ENCODE measurements at regions not wholly inside any gene's neighbourhood (a gene's known extent, or its start where the extent isn't known, plus 50 kb on each side); places are given as distances from the start of the nearest gene placed in this dataset.

DNA sequence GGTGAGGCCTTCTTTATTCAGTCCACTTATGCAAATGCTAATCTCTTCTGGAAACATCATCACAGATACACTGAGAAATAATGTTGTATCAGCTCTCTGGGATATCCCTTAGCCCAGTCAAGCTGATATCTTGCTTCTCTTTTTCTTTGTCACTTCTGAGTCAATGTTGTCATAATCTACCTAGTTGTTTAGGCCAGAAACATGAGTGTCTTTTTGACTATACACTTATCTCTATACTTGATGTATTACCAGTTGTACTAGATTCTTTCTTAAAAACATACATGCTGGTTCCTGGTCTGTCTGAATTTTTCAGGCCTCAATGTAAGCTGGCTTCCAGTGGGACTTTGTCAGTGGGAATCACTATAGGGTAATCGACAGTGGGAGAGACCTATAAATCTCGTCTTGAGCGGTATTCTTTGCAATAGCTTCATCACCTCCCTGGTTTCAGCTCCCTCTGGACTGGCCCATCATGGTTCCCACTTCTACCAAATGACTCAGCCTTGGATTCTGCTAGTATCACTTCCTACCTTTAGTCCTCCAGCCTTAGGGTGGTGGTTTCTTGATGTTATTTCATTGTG, 135.2 kb upstream of the CYYR1 start:
- in situ Hi-C loops (cut with MboI; ENCODE audit: low sequenced_read_pairs, unreplicated experiment): loop anchor here (25.0 kb wide), 1 partner anchor 821 kb away; no protein-coding TSS in a partner anchor
- no peak for TF ChIP-seq CTCF (IDR thresholded peaks at IDR 0.05; ENCODE audit: borderline replicate concordance, control extremely low read depth, extremely low read depth, insufficient read depth, missing control alignments)
- DNase-seq (ENCODE audit: low spot score): no peak

GRCh38 chr21:26707246-26707645, 134.2 kb upstream of the CYYR1 start:
- in situ Hi-C loops (cut with MboI; ENCODE audit: low sequenced_read_pairs, unreplicated experiment): loop anchor here (25.0 kb wide), 1 partner anchor 820 kb away; no protein-coding TSS in a partner anchor
- no peak for DNase-seq (ENCODE audit: low spot score)
- TF ChIP-seq CTCF (IDR thresholded peaks at IDR 0.05; ENCODE audit: borderline replicate concordance, control extremely low read depth, extremely low read depth, insufficient read depth, missing control alignments): no peak

DNA sequence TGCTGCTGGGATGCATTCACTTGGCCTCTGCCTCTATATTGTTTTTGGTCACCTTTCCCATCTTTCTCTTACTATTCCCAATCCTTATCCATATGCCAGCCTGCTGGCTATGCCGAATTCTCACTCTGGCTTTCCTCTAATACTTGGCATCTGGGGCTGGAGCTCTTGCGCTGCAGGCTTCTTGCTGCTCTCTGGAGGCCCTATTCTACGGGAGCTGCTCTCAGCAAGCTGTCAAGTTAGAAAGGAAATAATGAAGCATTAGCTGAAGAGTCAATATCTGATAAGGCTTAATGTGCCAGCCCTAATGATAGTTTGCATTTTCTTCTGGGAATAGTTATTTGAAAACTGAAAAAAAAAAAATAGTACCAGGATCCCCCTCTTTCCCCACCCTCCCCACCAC, 125.3 kb upstream of the CYYR1 start:
- DNase-seq (ENCODE audit: low spot score): no peak
- TF ChIP-seq CTCF (IDR thresholded peaks at IDR 0.05; ENCODE audit: borderline replicate concordance, control extremely low read depth, extremely low read depth, insufficient read depth, missing control alignments): no peak
- in situ Hi-C loops (cut with MboI; ENCODE audit: low sequenced_read_pairs, unreplicated experiment): no loop called here

DNA sequence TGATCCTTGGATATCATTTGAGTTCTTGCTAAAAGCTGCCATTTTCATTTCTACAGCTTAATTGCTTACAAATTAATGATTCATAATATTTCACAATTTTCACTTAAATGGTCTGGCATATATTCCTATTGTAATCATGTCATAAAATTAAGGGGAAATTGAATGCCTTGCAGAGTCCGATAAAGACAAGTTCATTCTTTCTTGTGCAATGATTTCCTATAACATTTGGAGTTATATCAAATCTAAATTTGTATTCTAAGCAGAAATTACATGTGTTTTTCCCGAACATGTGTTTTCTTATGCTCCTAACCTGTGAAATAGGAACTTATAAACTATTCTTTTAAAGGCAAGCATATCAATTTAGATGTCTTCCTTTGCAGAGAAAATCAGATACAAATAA, 118.3 kb upstream of the CYYR1 start:
- no peak for DNase-seq (ENCODE audit: low spot score)
- no peak for TF ChIP-seq CTCF (IDR thresholded peaks at IDR 0.05; ENCODE audit: borderline replicate concordance, control extremely low read depth, extremely low read depth, insufficient read depth, missing control alignments)
- in situ Hi-C loops (cut with MboI; ENCODE audit: low sequenced_read_pairs, unreplicated experiment): no loop called here

GRCh38 chr21:26686705-26687104, 113.6 kb upstream of the CYYR1 start:
- in situ Hi-C loops (cut with MboI; ENCODE audit: low sequenced_read_pairs, unreplicated experiment): no loop called here
- no peak for DNase-seq (ENCODE audit: low spot score)
- TF ChIP-seq CTCF (IDR thresholded peaks at IDR 0.05; ENCODE audit: borderline replicate concordance, control extremely low read depth, extremely low read depth, insufficient read depth, missing control alignments): no peak

- TF ChIP-seq CTCF (IDR thresholded peaks at IDR 0.05; ENCODE audit: borderline replicate concordance, control extremely low read depth, extremely low read depth, insufficient read depth, missing control alignments): no peak
- in situ Hi-C loops (cut with MboI; ENCODE audit: low sequenced_read_pairs, unreplicated experiment): no loop called here
- DNase-seq (ENCODE audit: low spot score): peak; percentile 17
These were observed 113.2 kb upstream of the CYYR1 start for GRCh38 chr21:26686278-26686677.
